ENCODE measurements at regions not wholly inside any gene's neighbourhood (a gene's known extent, or its start where the extent isn't known, plus 50 kb on each side); places are given as distances from the start of the nearest gene placed in this dataset.

DNA sequence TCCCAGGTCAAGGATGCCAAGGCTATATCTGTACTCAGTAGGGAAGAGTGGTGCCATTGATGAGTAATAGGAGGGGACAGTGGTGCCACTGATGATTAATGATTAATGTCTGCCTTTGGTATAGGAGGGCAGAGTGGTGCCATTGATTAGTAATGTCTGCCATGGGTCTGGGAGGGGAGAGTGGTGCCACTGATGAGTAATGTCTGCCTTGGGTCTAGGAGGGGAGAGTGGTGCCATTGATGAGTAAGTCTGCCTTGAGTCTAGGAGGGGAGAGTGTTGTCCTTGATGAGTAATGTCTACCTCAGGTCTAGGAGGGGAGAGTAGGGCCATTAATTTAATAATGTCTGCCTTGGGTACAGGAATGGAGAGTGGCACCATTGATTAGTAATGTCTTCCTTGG is 507.8 kb upstream of the EEF2KMT start:
- no peak for DNase-seq

DNA sequence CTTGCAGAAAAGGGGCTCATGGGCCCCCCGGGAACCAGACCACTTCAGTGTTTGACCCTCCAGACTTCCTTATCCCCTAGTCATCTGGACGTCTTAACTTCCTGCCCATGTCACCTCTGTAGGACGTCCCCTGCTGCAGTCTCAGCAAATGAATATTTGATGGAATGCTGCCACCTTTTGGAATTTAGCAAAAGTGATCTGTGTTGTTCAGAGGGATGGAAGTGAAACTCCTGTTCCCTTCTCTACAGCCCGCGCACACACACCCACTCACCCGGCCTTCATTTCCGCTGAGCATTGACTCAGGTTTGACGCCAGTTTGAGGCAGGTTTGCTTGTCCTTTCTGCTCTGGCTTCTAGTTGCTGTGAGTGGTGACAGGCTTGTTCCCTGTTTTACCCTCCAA is 507.2 kb upstream of the EEF2KMT start:
- DNase-seq: no peak

DNA sequence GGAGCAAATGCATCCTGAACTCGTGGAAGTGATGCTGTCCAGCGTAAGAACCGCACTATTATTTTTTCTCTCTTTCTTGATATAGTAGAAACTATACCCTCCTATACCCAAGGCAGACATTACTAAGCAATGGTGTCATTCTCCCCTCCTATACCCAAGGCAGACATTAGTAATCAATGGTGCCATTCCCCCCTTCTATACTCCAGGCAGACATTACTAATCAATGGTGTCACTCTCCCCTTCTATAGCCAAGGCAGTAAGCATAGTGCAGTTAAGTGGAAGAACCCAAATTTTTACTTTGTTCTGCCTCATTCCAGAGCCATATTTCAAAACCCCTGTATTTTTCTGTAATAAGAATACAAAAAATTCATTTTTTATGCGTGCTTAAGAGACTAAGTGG is 506.2 kb upstream of the EEF2KMT start:
- DNase-seq: no peak

DNA sequence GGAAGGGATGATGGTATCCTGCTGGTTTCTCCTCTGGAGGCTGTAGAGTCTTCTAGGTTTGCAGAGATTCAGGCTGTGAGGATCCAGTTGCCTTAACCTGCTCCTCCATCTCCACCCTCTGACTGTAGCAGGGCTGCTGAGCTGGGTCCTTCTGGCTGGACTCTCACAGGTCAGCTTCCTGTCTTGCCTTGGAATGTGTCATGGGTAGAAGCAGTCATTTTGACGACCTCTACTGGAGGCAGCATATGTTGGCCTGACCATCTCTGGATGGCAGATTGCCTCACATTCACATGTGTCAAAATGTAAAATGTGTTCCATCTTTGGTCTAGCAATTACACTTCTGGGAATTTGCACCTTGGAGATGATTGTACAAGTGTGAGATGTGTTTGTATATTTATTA is 504.4 kb upstream of the EEF2KMT start:
- no peak for DNase-seq

DNA sequence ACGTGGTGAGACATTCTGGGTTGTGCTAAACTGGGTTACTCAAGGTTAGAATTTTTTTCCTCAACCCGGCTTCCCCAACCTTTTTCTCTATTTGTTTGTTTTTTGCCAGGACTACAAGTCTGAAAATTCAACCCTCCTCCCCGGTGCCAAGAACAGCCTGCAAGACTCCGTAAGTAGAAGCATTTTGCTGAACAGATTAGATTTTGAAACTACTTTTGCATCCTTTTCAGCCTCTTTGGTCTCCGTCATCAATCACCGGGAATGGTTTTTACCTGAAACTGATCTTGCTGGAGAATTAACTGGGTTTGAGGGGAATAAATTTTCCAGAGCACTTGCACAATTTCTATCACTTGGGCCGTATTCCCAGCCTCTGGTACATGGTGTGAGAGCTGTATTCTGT is 501.2 kb upstream of the EEF2KMT start:
- no peak for DNase-seq

DNA sequence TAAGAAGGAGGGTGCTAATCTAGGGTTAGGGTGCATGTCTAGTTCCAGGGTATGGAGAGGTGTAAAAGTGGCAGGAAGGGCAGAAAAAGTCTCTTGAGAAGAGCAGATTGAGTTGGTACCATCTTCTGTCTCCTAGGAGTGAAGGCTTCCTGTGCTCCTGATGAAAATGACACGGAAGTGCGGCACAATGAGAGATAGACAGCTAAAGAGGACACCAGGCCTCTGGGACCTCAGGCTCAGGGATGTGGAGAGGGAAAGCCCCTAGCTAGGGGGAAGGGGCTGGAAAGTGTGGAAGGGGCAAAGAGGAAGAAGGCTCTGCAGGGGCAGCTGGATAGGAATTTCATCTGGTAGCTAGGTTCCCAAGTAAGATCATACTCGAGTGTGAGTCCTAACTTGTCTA is 498.3 kb upstream of the EEF2KMT start:
- DNase-seq: no peak

DNA sequence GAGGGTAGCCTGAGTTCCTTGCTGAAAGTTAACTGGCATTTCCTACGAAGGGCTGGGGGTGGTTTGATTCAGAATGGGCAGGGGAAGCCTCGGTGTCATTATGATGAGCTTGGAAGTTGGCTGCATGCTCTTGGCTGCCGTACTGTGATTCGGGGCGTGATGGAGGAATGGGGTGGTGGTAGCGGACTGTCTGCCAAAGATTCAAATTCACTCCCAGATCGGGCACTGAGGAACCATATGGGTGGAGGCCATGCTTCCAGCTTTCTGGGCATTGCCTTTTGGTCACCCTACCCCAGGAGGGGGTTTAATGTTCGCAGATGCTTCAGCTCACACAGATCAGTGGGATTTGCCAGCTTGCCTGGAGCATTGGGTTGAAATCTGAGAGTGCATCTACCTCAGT is 492.8 kb upstream of the EEF2KMT start:
- DNase-seq: no peak

DNA sequence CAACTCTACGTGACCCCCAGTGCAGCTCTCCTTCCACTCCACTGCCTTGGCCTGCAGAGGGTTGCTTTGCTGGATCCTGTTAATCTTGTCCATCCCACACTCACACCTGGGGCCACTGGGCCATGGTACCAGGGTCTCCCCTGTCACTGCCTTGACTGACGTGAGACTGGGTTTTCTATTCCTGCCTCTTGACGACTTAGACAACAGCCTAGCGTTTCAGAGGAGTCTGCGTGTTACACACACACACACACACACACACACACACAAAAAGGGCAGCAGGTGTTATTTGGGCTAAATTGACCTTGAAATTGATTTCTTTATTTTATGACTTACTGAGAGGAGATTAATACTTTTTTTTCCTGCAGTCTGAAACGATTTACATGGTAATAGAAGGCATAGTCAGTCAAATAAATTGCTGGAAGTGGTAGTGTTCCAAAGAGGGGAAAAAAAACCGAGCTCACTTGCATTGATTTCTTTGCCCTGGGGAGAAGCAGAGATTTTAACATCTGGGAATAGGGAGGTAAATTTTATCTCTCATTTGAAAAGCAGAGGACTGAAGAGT is 492.3 kb upstream of the EEF2KMT start:
- no peak for DNase-seq

DNA sequence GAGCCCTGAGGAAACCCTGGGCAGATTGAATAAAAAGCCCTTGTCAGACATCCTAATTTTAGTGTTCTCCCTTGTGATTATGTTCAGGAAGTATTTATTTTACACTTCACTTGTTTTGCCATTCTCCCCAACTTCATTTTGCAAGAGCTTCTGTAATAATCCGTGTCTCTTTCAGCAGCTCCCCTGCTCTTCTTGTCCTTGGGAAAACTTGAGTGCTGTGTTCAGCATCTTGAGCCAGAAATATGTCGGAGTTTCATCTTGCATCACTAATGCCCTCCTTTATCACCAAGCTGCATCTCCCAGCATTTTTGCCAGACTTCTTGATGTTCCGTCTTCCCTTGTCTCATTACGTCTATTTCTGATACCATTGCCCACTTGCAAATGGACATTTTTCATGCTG is 486.5 kb upstream of the EEF2KMT start:
- DNase-seq: no peak

DNA sequence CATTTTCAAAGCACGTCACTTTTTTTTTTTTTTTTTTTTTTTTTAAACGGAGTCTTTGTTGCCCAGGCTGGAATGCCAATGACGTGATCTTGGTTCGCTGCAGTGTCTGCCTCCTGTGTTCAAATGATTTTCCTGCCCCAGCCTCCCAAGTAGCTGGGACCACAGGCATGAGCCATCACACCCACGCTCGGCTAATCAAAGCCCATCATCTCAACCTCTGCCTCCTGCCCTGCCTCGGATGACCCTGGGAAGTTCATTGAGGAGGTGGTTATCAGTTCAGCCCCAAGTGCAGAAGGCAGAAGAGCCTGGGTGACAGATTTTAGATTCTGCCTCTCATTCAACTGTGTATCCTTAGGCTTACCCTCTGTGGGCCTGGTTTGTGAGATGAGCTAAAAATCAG is 484.9 kb upstream of the EEF2KMT start:
- no peak for DNase-seq

DNA sequence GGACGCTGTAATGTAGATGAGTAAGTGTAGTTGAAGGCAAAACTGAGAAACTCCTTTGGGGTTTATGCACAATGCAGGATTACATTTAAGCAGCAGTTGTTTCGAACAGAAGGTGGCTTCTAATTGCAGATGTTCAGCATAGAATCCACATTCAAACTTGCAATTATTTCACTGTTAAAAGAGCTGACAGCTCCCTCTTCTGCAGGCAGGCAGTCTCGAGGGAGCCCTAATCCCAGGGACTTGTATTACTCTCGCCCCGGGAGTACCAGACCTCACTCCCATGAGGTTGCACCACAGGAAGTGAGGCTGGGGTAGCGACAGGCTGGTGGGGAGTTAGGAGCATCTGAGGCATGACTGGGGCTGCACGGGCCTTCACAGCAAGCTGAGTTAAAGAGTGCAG is 484.3 kb upstream of the EEF2KMT start:
- no peak for DNase-seq

DNA sequence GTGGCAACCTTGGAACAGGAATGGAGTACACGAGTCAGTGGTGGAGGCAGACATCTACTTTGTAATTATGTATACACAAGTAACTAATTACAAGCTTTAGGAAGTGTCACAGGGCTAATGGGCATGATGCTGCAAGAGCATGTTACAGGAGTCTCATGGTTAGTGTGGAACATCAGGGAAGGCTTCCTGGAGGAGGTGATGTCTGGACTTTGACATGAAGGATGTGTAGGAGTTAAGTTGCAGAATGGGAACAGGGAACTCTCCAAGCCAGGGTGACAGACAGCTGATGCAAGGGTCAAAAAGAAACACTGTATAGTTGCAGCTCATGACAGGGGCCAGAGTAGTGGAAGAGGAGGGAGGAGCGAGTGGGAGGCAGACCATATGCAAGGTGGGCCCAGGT is 483.8 kb upstream of the EEF2KMT start:
- DNase-seq: no peak

DNA sequence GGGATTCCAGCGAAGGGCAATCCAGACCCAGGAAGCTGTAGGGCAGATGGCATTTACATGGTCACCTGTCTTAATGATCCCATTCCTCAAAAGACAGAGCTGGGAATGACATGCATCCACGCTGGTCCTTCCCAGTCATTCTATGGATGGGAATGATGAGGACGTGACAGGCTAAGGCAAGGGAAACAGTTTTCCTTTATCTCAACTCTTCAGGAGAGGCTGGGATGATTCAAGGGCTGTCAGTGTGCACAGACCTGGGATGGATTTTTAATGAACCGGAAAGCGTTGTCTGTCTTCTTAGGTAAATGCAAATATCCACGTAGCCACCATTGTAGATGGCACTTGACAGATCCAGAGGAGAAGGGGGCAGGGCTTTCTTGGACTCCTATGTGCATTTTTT is 483.2 kb upstream of the EEF2KMT start:
- no peak for DNase-seq

DNA sequence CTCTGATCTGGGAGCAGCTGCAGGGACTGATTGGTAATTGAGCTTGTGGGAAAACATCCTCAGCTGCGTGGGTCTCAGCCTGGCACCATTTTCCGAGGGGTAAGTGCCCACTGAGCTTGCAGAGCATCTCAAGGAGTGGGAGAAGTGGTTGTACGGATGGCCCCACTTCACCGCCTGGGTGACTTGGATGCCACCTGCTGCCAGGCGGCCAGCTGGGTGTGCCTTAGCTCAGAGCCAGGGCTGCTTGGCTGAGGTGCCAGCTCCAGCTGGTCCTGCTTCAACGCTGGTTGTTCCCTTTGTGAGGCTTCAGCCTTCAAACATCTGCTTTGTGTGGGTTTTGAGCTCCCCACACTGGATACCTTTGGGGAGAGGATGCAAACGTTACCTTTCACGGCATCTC is 482.7 kb upstream of the EEF2KMT start:
- DNase-seq: no peak

DNA sequence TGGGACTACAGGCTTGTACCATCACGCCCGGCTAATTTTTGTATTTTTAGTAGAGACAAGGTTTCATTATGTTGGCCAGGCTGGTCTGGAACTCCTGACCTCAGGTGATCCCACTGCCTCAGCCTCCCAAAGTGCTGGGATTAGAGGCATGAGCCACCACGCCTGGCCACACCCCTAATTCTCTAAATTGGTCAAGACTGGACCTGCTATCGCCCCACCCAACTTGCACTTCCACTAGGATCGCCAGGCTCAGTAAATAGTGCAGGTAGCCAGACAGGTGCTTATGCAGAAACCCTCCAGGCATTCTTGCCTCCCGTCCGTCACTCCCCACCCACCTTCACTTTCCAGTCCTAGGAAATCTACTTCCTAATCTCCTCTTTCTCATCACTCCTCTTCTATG is 481.4 kb upstream of the EEF2KMT start:
- DNase-seq: no peak

DNA sequence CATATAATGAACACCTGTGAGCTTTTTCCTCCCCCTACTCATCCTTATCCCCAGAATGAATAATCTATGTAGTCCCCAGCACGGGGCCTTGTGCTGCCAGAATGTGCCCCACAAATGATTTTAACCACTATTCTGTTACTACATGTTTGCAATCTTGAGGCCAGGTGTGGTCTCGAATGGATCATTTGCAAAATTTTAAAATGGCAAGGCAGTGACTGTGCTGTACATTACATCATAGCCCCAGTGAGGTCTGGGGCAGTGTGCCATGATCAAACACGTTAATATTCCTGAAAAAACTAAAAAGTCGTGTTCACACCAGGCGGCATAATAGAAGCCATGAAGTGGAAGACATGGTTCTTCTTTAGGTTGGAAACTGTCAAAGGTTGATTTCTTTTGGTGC is 479.9 kb upstream of the EEF2KMT start:
- no peak for DNase-seq

DNA sequence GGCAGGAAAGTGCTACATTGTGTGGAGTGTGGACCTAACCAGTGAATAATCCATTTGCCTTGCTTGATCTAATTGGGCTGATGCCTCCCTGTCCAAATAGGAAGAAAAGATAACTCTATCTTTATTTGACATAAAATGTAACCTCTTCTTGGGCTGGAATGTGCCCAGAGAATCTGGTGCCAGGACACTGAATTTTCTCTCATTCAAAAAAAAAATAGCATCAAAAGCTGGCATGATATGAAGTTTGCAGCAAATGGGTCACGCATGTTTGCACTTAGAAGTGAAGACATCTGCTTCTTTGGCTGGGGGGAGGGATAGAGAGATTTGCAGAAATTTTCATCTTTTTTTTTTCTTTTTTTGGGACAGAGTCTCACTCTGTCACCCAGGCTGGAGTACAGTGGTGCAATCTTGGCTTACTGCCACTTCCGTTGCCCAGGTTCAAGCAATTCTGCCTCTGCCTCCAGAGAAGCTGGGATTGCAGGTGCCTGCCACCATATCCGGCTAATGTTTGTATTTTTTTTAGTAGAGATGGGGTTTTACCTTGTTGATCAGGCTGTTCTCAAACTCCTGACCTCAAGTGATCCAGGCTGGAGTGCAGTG is 478.2 kb upstream of the EEF2KMT start:
- DNase-seq: no peak

DNA sequence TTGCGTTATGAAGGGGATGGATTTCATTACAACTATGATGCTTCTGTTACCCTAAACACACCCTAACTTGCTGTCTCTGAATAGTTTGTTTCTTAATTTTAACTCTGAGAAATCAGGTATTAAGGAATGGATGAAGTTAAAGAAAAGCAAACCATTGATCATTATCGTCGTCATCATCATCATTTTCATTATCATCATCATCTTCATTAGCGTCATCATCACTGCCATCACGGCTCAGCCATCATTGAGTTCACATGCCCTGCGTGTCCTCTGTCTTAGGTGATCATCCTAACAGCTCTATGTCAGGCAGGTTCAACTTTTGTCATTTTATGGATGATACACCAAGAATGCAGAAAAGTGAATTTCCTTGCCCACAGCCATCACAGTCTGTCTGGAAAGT is 477.5 kb upstream of the EEF2KMT start:
- no peak for DNase-seq

DNA sequence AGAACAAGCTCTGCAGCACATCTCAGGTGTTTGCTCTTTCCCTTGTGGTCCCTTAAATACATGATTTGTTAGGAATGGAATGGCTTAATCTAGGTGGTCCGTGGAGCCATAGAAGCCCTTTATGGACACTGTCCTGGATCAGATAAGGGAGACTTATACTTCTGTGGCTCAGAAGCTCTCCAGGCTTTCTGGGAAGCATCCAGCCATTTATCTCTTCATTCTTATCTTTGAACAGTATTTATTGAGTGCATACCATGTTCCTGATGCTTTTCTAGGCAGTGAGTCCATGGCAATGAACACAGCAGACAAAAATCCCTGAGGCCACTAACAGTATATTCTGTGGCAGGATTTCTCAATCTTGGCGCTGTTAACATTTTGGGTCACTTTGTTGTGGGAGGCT is 474.5 kb upstream of the EEF2KMT start:
- no peak for DNase-seq

DNA sequence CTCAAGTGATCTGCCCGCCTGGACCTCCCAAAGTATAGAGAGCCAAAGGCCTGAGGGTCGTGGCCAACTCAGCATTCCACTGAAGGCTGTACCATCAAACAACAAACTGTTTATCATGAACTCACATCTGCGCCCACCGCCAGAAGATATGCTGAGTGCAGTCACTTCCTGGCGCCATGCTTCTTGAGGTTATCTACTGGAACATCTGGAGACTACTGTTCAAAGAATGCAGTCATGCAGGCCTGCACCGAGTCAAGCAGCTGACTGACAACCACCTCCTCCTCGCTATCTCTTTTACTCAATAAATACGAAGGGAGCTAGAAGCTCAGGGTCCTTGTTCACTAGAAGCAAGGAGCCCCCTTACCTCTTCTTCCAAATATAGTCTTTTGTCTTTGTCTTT is 473.9 kb upstream of the EEF2KMT start:
- no peak for DNase-seq

DNA sequence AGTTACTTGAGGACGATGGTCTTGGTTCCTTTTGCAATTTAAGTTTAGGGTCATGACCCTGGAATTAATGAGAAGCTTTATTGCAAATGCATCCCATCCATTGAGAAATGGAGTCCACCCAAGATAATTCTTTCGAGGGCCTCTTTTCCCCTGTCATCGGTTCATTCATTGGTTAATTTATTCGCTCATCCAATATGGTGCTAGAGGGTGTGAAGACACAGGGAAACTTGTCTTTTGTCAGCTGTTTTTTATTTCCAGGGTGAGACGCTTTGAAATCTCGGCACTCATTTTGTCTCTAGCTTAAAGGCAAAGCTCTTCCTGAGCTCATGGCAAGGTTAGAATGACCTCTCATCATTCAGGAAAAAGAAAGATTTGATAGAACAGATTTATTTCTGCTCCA is 464.2 kb upstream of the EEF2KMT start:
- no peak for DNase-seq

DNA sequence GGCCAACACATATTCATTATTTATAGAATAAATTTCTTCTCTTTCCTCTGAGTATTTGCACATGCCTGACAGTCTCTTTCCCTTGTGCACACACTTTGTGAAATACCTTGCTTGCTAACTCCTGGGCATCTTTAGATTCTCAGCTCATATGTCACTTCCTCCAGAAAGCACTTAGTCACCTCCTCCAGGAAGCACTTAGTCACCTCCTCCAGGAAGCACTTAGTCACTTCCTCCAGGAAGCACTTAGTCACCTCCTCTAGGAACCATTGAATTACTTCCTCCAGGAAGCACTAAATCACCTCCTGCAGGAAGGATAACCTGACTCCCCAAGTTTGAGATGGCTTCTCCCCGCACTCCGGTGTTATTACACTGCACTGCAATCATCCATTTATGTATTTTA is 462.5 kb upstream of the EEF2KMT start:
- no peak for DNase-seq

DNA sequence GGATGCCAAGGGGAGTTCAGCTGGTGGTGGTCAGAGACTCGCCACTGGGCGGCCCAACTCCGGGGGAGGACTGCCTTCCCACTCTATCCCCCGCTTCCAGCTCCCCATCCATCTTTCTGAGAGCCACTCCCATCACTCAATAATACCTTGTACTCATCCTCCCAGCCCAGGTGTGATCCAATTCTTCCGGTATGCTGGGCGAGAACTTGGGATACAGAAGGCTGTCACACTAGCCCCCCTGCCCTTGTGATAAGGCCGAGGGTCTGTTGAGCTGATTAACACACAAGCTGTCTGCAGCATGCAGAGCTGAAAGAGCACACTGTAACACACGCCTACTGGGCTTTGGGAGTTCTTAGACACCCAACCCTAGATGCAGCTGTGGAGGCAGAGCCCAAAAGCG is 460.4 kb upstream of the EEF2KMT start:
- DNase-seq: no peak

DNA sequence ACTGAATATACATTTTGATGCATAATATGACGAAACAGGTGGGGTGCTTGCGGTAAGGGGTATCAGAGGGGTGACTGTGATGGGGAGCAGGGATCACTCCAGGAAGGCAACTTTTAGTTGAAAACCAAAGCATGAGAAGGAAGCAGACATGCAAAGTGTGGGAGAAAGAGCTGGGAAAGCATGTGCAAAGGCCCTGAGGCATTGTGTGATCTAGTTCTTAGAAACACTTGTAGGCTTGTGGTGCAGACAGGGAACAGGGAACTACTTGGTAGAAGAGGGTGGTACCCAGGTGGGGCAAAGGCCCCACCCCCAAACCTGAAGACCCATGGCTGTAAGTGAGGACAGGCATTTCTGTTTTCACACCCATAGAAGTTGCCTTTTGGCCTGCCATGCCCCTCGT is 459.9 kb upstream of the EEF2KMT start:
- no peak for DNase-seq

DNA sequence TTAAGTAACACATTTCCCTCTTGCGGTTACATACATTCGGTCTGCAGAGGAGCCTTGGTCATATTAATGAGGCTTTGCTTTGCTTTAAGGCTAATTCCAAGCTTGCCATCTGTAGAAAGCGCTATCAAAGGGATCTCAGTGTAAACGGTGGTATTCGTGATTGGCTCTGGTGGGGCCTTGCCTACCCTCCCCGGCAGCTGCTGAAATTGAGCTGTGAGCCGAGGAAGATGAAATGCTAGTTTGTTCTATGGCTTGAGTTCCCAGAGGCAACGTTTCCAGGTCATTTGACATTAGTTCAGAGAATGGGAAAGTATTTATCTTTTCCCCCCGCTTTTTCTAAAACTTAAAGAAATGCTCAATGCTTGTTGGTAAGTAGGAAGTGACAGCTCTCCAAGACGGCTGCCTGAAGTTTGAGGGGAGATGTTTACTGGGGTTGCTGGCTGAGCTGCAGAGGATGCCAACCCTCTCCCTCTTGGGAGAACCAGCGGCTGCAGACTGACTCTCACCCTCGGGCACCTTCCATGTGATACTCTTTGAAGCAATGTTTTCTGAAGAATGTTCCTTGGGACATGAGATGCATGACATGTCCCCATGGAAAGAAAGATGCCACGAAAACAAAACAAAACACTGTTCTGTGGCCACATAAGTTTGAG is 458.7 kb upstream of the EEF2KMT start:
- no peak for DNase-seq
